Activated CD8-positive, alpha-beta T cell treated with anti-CD3 and anti-CD28 coated beads, Interleukin-2, amount 10 ng/mL, durations not matched to agents 7 days and 5 days (primary cell): ENCODE measurements at regions not wholly inside any gene's neighbourhood (a gene's known extent, or its start where the extent isn't known, plus 50 kb on each side); places are given as distances from the start of the nearest gene placed in this dataset.

Source experiments
- ATAC-seq: fragments of 150-1000 bp; cut with Tn5 transposase; one replicate; pipeline ENCODE4 v1.10.0; 2021; ENCODE audit warnings: moderate library complexity
- CTCF ChIA-PET: fragments of 350-600 bp; sonication (Branson Sonifier 250); formaldehyde crosslinking; loops from one replicate; lab custom pipeline; 2021; ENCODE audit warnings: antibody characterized with exemption; lab: Charles Lee
- POLR2A ChIA-PET: fragments of 350-600 bp; sonication (Branson Sonifier 250); formaldehyde crosslinking; loops from one replicate; lab custom pipeline; 2021; ENCODE audit warnings: antibody characterized with exemption; lab: Charles Lee
- DNase-seq: peaks from one replicate; pipeline ENCODE4 v3.0.0-alpha.2; 2020
- H3K27ac Mint-ChIP-seq: one replicate; pipeline ENCODE4 v1.8.0; 2021; ENCODE audit warnings: mild to moderate bottlenecking, mixed read lengths
- H3K27me3 Mint-ChIP-seq: one replicate; pipeline ENCODE4 v1.8.0; 2021; ENCODE audit warnings: low read depth, mixed read lengths
- H3K36me3 Mint-ChIP-seq: one replicate; pipeline ENCODE4 v1.8.0; 2021; ENCODE audit warnings: low read depth, mixed read lengths
- H3K4me1 Mint-ChIP-seq: one replicate; pipeline ENCODE4 v1.8.0; 2021; ENCODE audit warnings: low read depth, mixed read lengths
- H3K4me3 Mint-ChIP-seq: one replicate; pipeline ENCODE4 v1.8.0; 2021; ENCODE audit warnings: mild to moderate bottlenecking, mixed read lengths
- H3K9me3 Mint-ChIP-seq: one replicate; pipeline ENCODE4 v1.8.0; 2022; ENCODE audit warnings: mixed read lengths; ENCODE audit not compliant: insufficient read depth

GRCh38 chr17:69949973-69950695 lies 124.9 kb upstream of the KCNJ16 start:
- Mint-ChIP-seq H3K27me3 (no peaks in the 10 kb centered on the region), H3K9me3 (no peaks in the 10 kb centered on the region), H3K27ac (no peak overlapping the region), H3K4me1 (no peaks in the 10 kb centered on the region), H3K36me3 (no peaks in the 10 kb centered on the region), H3K4me3 (no peak overlapping the region)
- DNase-seq (no peak), ATAC-seq (no peak)
- POLR2A ChIA-PET, result no interaction called here
- CTCF ChIA-PET, result no interaction called here

- H3K27ac Mint-ChIP-seq, result no peak overlapping the region
- POLR2A ChIA-PET, result no interaction called here
These were observed 124.2 kb upstream of the KCNJ16 start for GRCh38 chr17:69950701-69951418.

DNA sequence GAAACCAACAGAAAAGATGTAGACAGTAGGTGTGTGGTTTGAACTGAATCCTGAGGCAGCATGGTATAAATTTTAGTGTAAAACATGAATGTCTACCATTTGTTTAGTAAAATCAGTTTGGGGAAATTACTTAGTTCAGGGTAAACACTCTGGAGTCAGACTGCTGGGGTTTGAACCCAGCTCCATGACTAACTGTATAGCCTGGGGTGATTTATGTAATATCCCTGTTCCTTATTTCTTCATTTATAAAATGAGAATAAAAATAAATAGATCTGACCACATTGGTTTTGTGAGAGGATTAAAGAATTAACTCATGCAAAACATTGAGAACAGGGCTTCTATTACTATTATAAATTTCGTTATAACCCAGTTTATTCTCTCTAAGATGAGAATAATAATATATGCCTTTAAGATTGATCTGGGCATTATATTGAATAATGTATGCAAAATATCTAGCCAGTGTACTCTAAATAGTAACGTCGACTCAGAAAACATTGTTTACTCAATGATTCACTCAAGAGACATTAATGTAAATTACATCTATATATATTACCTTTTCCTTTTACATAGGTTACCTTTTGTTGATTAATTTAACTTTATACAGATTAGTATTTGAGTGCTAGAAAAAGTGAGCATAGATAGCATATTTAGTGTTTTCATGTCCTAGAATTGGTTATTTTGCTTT lies 120.6 kb upstream of the KCNJ16 start:
- Mint-ChIP-seq H3K27ac (no peak overlapping the region), H3K27me3 (no peaks in the 10 kb centered on the region), H3K4me1 (no peaks in the 10 kb centered on the region), H3K36me3 (no peaks in the 10 kb centered on the region), H3K9me3 (no peaks in the 10 kb centered on the region), H3K4me3 (no peak overlapping the region)
- POLR2A ChIA-PET, result no interaction called here
- ATAC-seq (no peak), DNase-seq (no peak)
- CTCF ChIA-PET, result no interaction called here

More at GRCh38 chr17:69950701-69951418, 124.2 kb upstream of the KCNJ16 start:
- Mint-ChIP-seq H3K9me3 (no peaks in the 10 kb centered on the region), H3K4me3 (no peak overlapping the region), H3K36me3 (no peaks in the 10 kb centered on the region), H3K4me1 (no peaks in the 10 kb centered on the region), H3K27me3 (no peaks in the 10 kb centered on the region)
- CTCF ChIA-PET, result no interaction called here
- ATAC-seq (no peak), DNase-seq (no peak)

- Mint-ChIP-seq H3K27ac (no peak overlapping the region), H3K4me3 (no peak overlapping the region), H3K27me3 (no peaks in the 10 kb centered on the region), H3K4me1 (no peaks in the 10 kb centered on the region), H3K9me3 (no peaks in the 10 kb centered on the region), H3K36me3 (no peaks in the 10 kb centered on the region)
- ChIA-PET POLR2A (no interaction called here), CTCF (no interaction called here)
- DNase-seq (no peak), ATAC-seq (no peak)
These were observed 117.0 kb upstream of the KCNJ16 start for GRCh38 chr17:69958063-69958462.

DNA sequence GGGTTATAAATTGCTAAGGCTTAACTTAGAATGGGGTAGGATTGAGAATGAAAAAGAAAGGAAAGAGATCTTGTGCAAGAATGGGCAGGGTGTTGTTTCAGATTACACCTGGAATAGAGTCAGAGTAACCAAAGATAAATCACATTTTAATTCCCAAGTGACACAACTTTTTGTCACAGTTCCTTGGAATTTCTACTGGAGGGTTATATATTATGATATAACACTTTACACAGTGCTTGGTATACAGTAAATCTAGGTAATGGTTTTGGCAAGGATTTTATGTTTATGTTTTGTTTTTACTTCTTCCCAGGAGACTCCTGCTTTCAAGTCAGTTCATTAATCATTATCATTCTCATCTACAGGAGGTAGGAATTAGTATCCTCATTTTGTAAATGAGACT lies 115.7 kb upstream of the KCNJ16 start:
- Mint-ChIP-seq H3K4me1 (no peaks in the 10 kb centered on the region), H3K27me3 (no peaks in the 10 kb centered on the region), H3K9me3 (no peaks in the 10 kb centered on the region), H3K36me3 (no peaks in the 10 kb centered on the region), H3K4me3 (no peak overlapping the region), H3K27ac (no peak overlapping the region)
- ATAC-seq (no peak), DNase-seq (no peak)
- POLR2A ChIA-PET, result no interaction called here
- CTCF ChIA-PET, result no interaction called here

DNA sequence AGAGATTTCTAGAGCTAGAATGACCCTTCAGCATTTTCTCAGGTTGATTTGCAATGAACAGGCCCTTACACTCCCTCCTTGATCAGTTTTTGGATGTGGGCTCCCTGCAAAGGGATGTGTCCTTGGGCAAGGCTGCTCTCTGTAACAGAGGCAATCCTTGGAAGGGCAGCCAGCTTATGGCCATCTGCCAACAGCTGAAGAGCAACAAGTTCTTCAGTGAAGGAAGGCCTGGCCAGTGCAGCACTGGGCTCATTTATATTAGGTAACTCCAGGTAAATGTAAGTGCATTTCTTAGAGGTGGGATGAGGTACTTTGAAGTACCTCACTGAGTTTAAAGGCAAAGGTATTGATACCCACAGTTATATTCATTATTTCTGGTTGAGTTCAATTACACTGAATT lies 114.3 kb upstream of the KCNJ16 start:
- ChIA-PET POLR2A (no interaction called here), CTCF (no interaction called here)
- Mint-ChIP-seq H3K9me3 (no peaks in the 10 kb centered on the region), H3K4me3 (no peak overlapping the region), H3K27me3 (no peaks in the 10 kb centered on the region), H3K4me1 (no peaks in the 10 kb centered on the region), H3K27ac (no peak overlapping the region), H3K36me3 (no peaks in the 10 kb centered on the region)
- DNase-seq (no peak), ATAC-seq (no peak)

- Mint-ChIP-seq H3K9me3 (no peaks in the 10 kb centered on the region), H3K4me3 (no peak overlapping the region), H3K36me3 (no peaks in the 10 kb centered on the region), H3K4me1 (no peaks in the 10 kb centered on the region), H3K27me3 (no peaks in the 10 kb centered on the region), H3K27ac (no peak overlapping the region)
- ATAC-seq (no peak), DNase-seq (no peak)
- CTCF ChIA-PET, result no interaction called here
- POLR2A ChIA-PET, result no interaction called here
These were observed 113.4 kb upstream of the KCNJ16 start for GRCh38 chr17:69961501-69962145.

DNA sequence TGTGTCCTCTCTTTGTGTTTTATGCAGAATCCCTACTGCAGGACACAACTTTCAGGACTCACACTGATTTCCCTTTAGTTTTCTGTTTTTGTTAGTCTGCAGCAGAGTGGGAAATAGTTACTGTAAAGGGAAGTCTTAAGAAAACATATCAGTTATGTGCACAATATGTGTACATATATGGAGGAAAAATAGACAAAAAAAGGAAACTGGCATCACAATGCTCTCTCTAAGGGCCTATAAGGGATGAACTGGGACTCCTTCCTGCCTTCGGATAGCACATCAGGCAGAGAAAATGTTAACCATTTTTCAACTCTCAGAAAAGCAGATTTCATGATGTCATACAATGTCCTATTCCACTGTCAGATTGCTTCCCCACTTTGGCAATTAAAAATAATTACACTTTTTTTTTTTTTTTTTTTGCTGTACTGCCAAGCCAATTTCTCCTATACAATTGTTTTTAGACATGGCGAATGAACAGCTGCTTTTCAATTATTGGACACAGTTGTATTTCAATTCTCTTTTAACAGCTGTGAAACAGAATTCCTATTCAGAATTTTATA lies 112.5 kb upstream of the KCNJ16 start:
- no peak overlapping the region for H3K4me3 Mint-ChIP-seq
- ChIA-PET POLR2A (no interaction called here), CTCF (no interaction called here)
- no peaks in the 10 kb centered on the region for H3K27me3 Mint-ChIP-seq
- H3K27ac Mint-ChIP-seq, result no peak overlapping the region
- no peak for ATAC-seq
- H3K36me3 Mint-ChIP-seq, result no peaks in the 10 kb centered on the region
- DNase-seq, result no peak
- H3K4me1 Mint-ChIP-seq, result no peaks in the 10 kb centered on the region
- no peaks in the 10 kb centered on the region for H3K9me3 Mint-ChIP-seq

DNA sequence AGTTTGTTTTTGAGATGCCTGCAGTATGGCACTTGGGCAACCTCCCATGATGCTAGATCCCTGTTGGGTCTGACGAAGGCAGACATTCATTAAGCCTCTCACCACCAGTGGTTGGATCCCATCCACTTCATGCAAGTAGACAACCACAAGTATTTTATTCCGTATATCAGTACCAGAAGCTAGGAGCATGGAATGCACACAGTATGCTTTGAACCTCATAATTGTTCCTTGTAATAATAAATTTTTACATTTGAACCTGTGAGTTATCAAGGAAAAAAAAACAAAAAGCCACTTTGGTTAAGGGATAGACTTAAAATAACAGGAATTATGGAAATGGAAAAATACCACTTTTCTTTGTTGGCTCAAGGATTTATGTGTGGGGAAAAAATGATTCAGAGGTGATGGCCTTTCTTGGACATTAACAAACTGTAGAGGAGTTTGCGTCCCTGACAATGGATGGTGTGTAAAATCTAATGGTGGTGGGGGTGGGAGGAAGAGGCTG lies 107.1 kb upstream of the KCNJ16 start:
- no peak for ATAC-seq
- no peaks in the 10 kb centered on the region for H3K36me3 Mint-ChIP-seq
- H3K9me3 Mint-ChIP-seq, result no peaks in the 10 kb centered on the region
- no peak for DNase-seq
- CTCF ChIA-PET, result no interaction called here
- H3K4me1 Mint-ChIP-seq, result no peaks in the 10 kb centered on the region
- H3K27ac Mint-ChIP-seq, result no peak overlapping the region
- POLR2A ChIA-PET, result no interaction called here
- H3K27me3 Mint-ChIP-seq, result no peaks in the 10 kb centered on the region
- H3K4me3 Mint-ChIP-seq, result no peak overlapping the region

DNA sequence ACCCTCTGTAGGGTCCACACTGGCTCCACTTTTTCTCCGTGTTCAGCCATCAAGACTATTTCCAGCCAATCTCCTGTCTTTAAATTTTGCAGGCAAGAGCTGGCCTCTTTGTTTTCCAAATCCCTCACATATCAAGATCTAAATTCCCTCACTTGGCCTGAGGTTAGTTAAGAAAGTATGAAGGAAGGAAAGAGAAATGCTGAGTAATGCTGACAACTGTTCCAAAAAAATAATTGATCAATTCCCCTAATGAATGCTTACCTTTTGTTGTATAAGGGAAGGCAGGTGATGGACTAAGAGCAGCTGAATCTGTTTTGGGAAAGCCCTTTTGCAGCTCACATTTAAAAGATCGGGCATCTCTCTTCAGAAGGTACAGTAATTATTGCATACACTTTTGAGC lies 105.1 kb upstream of the KCNJ16 start:
- H3K36me3 Mint-ChIP-seq, result no peaks in the 10 kb centered on the region
- no peaks in the 10 kb centered on the region for H3K27me3 Mint-ChIP-seq
- ATAC-seq (no peak), DNase-seq (no peak)
- no peak overlapping the region for H3K4me3 Mint-ChIP-seq
- CTCF ChIA-PET, result no interaction called here
- H3K4me1 Mint-ChIP-seq, result no peaks in the 10 kb centered on the region
- no peaks in the 10 kb centered on the region for H3K9me3 Mint-ChIP-seq
- no peak overlapping the region for H3K27ac Mint-ChIP-seq
- POLR2A ChIA-PET, result no interaction called here

DNA sequence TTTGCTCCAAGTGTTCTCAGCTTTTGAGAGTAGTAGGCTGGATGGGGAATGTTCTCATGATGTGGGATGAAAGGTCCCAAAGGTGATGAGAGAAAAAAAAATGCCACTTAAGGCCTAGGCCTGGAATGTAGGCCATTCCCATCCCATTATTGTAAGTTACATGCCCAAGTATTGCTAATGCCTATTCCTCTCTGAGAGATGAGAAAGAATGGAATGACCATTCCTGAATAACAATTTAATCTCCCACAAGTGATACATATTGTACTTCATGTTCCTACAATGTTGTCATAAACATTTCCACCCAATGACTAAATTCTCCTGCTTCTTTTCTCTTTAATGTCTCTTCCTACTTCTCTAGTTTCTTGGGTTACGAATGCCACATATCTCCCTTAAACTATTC lies 102.8 kb upstream of the KCNJ16 start:
- no peaks in the 10 kb centered on the region for H3K9me3 Mint-ChIP-seq
- ATAC-seq (no peak), DNase-seq (no peak)
- H3K27ac Mint-ChIP-seq, result no peak overlapping the region
- CTCF ChIA-PET, result no interaction called here
- no peaks in the 10 kb centered on the region for H3K27me3 Mint-ChIP-seq
- H3K4me1 Mint-ChIP-seq, result no peaks in the 10 kb centered on the region
- no peak overlapping the region for H3K4me3 Mint-ChIP-seq
- POLR2A ChIA-PET, result no interaction called here
- no peaks in the 10 kb centered on the region for H3K36me3 Mint-ChIP-seq
